ENCODE measurements at regions not wholly inside any gene's neighbourhood (a gene's known extent, or its start where the extent isn't known, plus 50 kb on each side); places are given as distances from the start of the nearest gene placed in this dataset.

- Histone ChIP-seq H4K12ac (ENCODE audit: low read depth, low read length) (no peak overlapping the region), H2BK5ac (ENCODE audit: low read depth, low read length, poor library complexity) (no peak overlapping the region), H3K4ac (ENCODE audit: low read depth, low read length) (no peak overlapping the region), H3K4me2 (ENCODE audit: low read length) (no peak overlapping the region), H3K9me3 (ENCODE audit: insufficient read depth, low read depth, low read length) (no peaks in the 10 kb centered on the region), H3K9ac (ENCODE audit: low read length) (no peak overlapping the region), H3K14ac (ENCODE audit: low read length) (no peak overlapping the region), H2BK120ac (ENCODE audit: insufficient read depth, low read length, poor library complexity) (no peak overlapping the region), H4K91ac (ENCODE audit: low read depth, low read length) (no peak overlapping the region), H3K4me1 (ENCODE audit: control insufficient read depth in 1 of 2, insufficient read depth in 2 of 2, low read length in 2 of 2) (no peaks in the 10 kb centered on the region), H2AFZ (ENCODE audit: insufficient read depth, low read length, poor library complexity) (no peak overlapping the region), H3K79me1 (ENCODE audit: low read length) (no peaks in the 10 kb centered on the region), H4K8ac (ENCODE audit: low read depth, low read length) (no peak overlapping the region), H3K79me2 (ENCODE audit: control insufficient read depth, insufficient read depth, low read length, poor library complexity) (no peaks in the 10 kb centered on the region), H2BK12ac (ENCODE audit: low read length) (no peak overlapping the region), H3K36me3 (ENCODE audit: control insufficient read depth in 1 of 2, insufficient read depth in 2 of 2, low read length in 2 of 2) (no peaks in the 10 kb centered on the region), H2AK5ac (ENCODE audit: low read length) (no peak overlapping the region), H3K23ac (ENCODE audit: low read length) (no peak overlapping the region), H3K4me3 (ENCODE audit: low read depth, low read length) (no peak overlapping the region), H3K27me3 (ENCODE audit: insufficient read depth, low read length) (no peaks in the 10 kb centered on the region), H3K27ac (ENCODE audit: low read depth, low read length) (no peak overlapping the region), H3K18ac (ENCODE audit: low read length) (no peak overlapping the region)
- DNase-seq: no peak
These were observed 61.2 kb upstream of the RNF217 start for GRCh38 chr6:124901084-124901483.

DNA sequence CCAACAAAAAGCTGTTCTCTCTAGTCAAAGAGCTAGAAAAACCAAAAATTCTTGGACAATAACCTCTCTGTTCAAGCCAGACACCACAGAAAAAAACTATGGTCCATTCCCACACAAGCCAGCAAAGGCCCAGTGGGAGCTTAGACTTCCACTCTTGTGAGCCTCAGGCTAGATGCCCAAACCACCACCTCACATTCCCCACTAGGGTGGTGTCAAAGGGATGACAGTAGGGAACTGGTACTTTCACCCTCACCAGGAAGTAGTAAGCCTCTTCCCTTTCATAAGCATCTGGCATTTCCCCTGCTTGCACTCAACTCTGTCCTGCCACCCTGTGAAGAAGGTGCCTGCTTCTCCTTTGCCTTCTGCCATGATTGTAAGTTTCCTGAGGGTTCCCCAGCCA lies 58.4 kb upstream of the RNF217 start:
- H3K4me1 ChIP-seq (ENCODE audit: control insufficient read depth in 1 of 2, insufficient read depth in 2 of 2, low read length in 2 of 2): no peaks in the 10 kb centered on the region
- H3K18ac ChIP-seq (ENCODE audit: low read length): no peak overlapping the region
- H3K14ac ChIP-seq (ENCODE audit: low read length): no peak overlapping the region
- H3K23ac ChIP-seq (ENCODE audit: low read length): no peak overlapping the region
- H2BK5ac ChIP-seq (ENCODE audit: low read depth, low read length, poor library complexity): no peak overlapping the region
- no peak overlapping the region for H4K91ac ChIP-seq (ENCODE audit: low read depth, low read length)
- no peak overlapping the region for H3K4me3 ChIP-seq (ENCODE audit: low read depth, low read length)
- no peak overlapping the region for H2BK12ac ChIP-seq (ENCODE audit: low read length)
- no peaks in the 10 kb centered on the region for H3K79me1 ChIP-seq (ENCODE audit: low read length)
- H2AK5ac ChIP-seq (ENCODE audit: low read length): no peak overlapping the region
- no peak overlapping the region for H2AFZ ChIP-seq (ENCODE audit: insufficient read depth, low read length, poor library complexity)
- no peak overlapping the region for H4K12ac ChIP-seq (ENCODE audit: low read depth, low read length)
- H4K8ac ChIP-seq (ENCODE audit: low read depth, low read length): no peak overlapping the region
- H3K36me3 ChIP-seq (ENCODE audit: control insufficient read depth in 1 of 2, insufficient read depth in 2 of 2, low read length in 2 of 2): no peaks in the 10 kb centered on the region
- H3K4me2 ChIP-seq (ENCODE audit: low read length): no peak overlapping the region
- no peak for DNase-seq
- H3K4ac ChIP-seq (ENCODE audit: low read depth, low read length): no peak overlapping the region
- no peaks in the 10 kb centered on the region for H3K27me3 ChIP-seq (ENCODE audit: insufficient read depth, low read length)
- H3K27ac ChIP-seq (ENCODE audit: low read depth, low read length): no peak overlapping the region
- no peaks in the 10 kb centered on the region for H3K9me3 ChIP-seq (ENCODE audit: insufficient read depth, low read depth, low read length)
- H2BK120ac ChIP-seq (ENCODE audit: insufficient read depth, low read length, poor library complexity): no peak overlapping the region
- H3K9ac ChIP-seq (ENCODE audit: low read length): no peak overlapping the region
- H3K79me2 ChIP-seq (ENCODE audit: control insufficient read depth, insufficient read depth, low read length, poor library complexity): no peaks in the 10 kb centered on the region

DNA sequence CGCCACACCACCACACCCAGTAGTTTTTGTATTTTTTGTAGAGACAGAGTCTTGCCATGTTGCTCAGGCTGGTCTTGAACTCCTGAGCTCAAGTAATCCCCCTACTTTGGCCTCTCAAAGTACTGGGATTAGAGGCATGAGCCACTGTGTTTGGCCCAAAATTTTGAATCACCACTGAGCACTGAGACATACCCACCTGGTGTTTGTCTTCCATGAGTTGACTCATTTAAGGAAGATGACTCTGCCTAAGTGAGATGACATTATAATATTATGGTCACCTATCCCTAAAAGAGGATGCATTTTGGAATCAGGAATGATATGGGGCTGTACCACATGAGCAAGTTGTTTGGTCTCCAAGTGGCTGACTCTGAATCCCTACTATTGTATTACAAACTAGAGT lies 54.6 kb upstream of the RNF217 start:
- Histone ChIP-seq H3K4me3 (ENCODE audit: low read depth, low read length) (no peak overlapping the region), H3K4me2 (ENCODE audit: low read length) (no peak overlapping the region), H3K4me1 (ENCODE audit: control insufficient read depth in 1 of 2, insufficient read depth in 2 of 2, low read length in 2 of 2) (no peaks in the 10 kb centered on the region), H3K4ac (ENCODE audit: low read depth, low read length) (no peak overlapping the region), H3K23ac (ENCODE audit: low read length) (no peak overlapping the region), H3K18ac (ENCODE audit: low read length) (no peak overlapping the region), H3K27ac (ENCODE audit: low read depth, low read length) (no peak overlapping the region), H3K36me3 (ENCODE audit: control insufficient read depth in 1 of 2, insufficient read depth in 2 of 2, low read length in 2 of 2) (no peaks in the 10 kb centered on the region), H3K79me2 (ENCODE audit: control insufficient read depth, insufficient read depth, low read length, poor library complexity) (no peaks in the 10 kb centered on the region), H4K12ac (ENCODE audit: low read depth, low read length) (no peak overlapping the region), H3K27me3 (ENCODE audit: insufficient read depth, low read length) (no peaks in the 10 kb centered on the region), H2AK5ac (ENCODE audit: low read length) (no peak overlapping the region), H2AFZ (ENCODE audit: insufficient read depth, low read length, poor library complexity) (no peak overlapping the region), H3K9me3 (ENCODE audit: insufficient read depth, low read depth, low read length) (no peaks in the 10 kb centered on the region), H4K8ac (ENCODE audit: low read depth, low read length) (no peak overlapping the region), H2BK120ac (ENCODE audit: insufficient read depth, low read length, poor library complexity) (no peak overlapping the region), H3K9ac (ENCODE audit: low read length) (no peak overlapping the region), H4K91ac (ENCODE audit: low read depth, low read length) (no peak overlapping the region), H2BK5ac (ENCODE audit: low read depth, low read length, poor library complexity) (no peak overlapping the region), H3K14ac (ENCODE audit: low read length) (no peak overlapping the region), H3K79me1 (ENCODE audit: low read length) (no peaks in the 10 kb centered on the region), H2BK12ac (ENCODE audit: low read length) (no peak overlapping the region)
- no CpG with 5 or more reads among the region's 1 CpG for WGBS (ENCODE audit: extremely low coverage, insufficient coverage, insufficient read length)
- DNase-seq: no peak
